Psoas muscle (tissue), 7 donors: ENCODE measurements at regions not wholly inside any gene's neighbourhood (a gene's known extent, or its start where the extent isn't known, plus 50 kb on each side); places are given as distances from the start of the nearest gene placed in this dataset.

Experiments used
- ATAC-seq, 4 donors: fragments of 200-7000 bp; cut with Tn5 transposase; one replicate each; pipeline ENCODE4 v1.9.1; 2020; ENCODE audit warnings: moderate library complexity in 3 of 4, mild to moderate bottlenecking in 2 of 4
- DNase-seq, 2 donors: peaks; one replicate each; pipeline ENCODE4 v3.0.0-alpha.2; 2020
- H3K27ac ChIP-seq: fragments of 200-600 bp; one replicate; pipeline ENCODE4 v1.8.0; 2022
- H3K27me3 ChIP-seq, 3 donors: fragments of 200-600 bp in 1 of 3; one replicate each; pipeline versions ENCODE4 v1.6.1 to v1.8.0; 2013 to 2022; ENCODE audit warnings: low read length in 2 of 3, mild to moderate bottlenecking in 2 of 3, moderate library complexity in 1 of 3; ENCODE audit not compliant: insufficient read depth in 3 of 3
- H3K36me3 ChIP-seq, 2 donors: fragments of 200-600 bp in 1 of 2; one replicate each; pipeline versions ENCODE4 v1.6.1 to v1.8.0; 2013 to 2022; ENCODE audit warnings: low read depth in 1 of 2, mild to moderate bottlenecking in 1 of 2, moderate library complexity in 1 of 2; ENCODE audit not compliant: insufficient read depth in 1 of 2
- H3K4me1 ChIP-seq: fragments of 200-600 bp; one replicate; pipeline ENCODE4 v1.8.0; 2022
- H3K4me3 ChIP-seq: fragments of 200-600 bp; one replicate; pipeline ENCODE4 v1.8.0; 2022; ENCODE audit warnings: mild to moderate bottlenecking
- H3K9me3 ChIP-seq: fragments of 200-600 bp; one replicate; pipeline ENCODE4 v1.8.0; 2022
- WGBS, 3 donors: extraction: QIAGEN DNeasy Blood & Tissue Kit; methylation state at CpG; one replicate each; pipeline versions ENCODE4 v1.1.6 to v1.1.7; 2013; 5-methylcytosine and 5-hydroxymethylcytosine counted together
- intact Hi-C, 2 donors: fragments of 100-400 bp; cut with DNase I; formaldehyde crosslinking; loops; one replicate each; pipeline versions ENCODE4 v1.11.0 to v1.14.2; 2022
- TF ChIP-seq, protein P1 (sequence below): fragments of 200-600 bp; IDR thresholded peaks from one replicate; pipeline ENCODE4 v1.8.0; 2022; ENCODE audit warnings: antibody characterized with exemption
- donor health status: healthy with polysubstance abuse.
- donor health status: DM: no; HTN: no; CAD: no; lungs with moderate emphysema.
- donor health status: Bipolar disorder and iron deficiency.
- donor health status: healthy.
- donor health status: DM: yes; HTN: yes; CAD: no.
- donor health status: DM: no; HTN: no; CAD: no.
- donor health status: DM: yes; HTN: yes; CAD: no.

DNA sequence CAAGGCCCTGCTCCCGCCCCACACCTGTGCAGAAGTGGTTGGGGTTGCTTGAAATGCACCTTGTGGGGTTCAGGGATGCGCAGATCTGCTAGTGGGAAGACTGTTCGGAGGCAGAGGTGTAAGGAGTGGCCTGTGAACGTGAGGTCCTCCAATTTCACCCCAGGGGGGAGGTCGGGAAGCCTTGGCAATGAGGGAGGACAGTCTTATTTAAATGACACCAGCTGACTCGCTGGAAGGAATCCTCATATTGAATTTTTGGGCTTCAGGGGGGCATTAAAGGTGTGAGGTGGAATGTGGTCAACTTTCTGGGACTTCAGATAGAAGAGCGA is 218.8 kb upstream of the CELF2 start:
- H3K27me3 ChIP-seq = no peaks in the 10 kb centered on the region
- DNase-seq (no peak), ATAC-seq (no peak)
- H3K4me1 ChIP-seq = peaks cover 8% of the 10 kb centered on the region
- H3K36me3 ChIP-seq = no peaks in the 10 kb centered on the region
- H3K27ac ChIP-seq = peak overlapping the region; percentile 53
- intact Hi-C loops = loop anchor here in 1 of 2 donors (10.0 kb wide), 1 partner anchor 86 kb away; no protein-coding TSS in a partner anchor
- H3K4me3 ChIP-seq = peak overlapping the region; percentile 29
- TF ChIP-seq, protein P1, sequence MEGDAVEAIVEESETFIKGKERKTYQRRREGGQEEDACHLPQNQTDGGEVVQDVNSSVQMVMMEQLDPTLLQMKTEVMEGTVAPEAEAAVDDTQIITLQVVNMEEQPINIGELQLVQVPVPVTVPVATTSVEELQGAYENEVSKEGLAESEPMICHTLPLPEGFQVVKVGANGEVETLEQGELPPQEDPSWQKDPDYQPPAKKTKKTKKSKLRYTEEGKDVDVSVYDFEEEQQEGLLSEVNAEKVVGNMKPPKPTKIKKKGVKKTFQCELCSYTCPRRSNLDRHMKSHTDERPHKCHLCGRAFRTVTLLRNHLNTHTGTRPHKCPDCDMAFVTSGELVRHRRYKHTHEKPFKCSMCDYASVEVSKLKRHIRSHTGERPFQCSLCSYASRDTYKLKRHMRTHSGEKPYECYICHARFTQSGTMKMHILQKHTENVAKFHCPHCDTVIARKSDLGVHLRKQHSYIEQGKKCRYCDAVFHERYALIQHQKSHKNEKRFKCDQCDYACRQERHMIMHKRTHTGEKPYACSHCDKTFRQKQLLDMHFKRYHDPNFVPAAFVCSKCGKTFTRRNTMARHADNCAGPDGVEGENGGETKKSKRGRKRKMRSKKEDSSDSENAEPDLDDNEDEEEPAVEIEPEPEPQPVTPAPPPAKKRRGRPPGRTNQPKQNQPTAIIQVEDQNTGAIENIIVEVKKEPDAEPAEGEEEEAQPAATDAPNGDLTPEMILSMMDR = no peak
- 65 to 83% (median 70%) methylated on average over 7 of the region's 7 CpGs for WGBS, 3 donors
- no peaks in the 10 kb centered on the region for H3K9me3 ChIP-seq

DNA sequence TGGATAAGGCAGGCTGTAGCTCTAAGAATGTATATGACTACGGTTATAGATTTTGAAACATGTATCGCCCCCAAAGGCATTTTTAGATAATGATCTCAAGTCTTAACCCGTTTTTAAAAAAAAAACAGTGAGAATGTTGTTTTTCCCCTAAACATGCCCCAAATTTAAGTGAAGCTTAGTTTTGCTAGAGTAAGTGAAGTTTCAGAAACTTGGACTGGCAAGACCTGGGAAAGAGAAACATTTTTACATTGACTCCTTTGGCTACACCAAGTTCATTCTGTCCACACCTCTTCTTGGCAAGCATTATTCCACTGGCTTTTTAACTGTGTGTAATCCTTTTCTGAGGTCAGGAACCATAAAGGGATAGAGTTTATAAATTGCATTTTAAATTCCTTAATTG is 216.7 kb upstream of the CELF2 start:
- 87 to 93% (median 87%) methylated on average over 3 of the region's 3 CpGs for WGBS, 3 donors
- H3K27me3 ChIP-seq = no peaks in the 10 kb centered on the region
- TF ChIP-seq, protein P1 = no peak
- no peak for DNase-seq
- no peak for ATAC-seq
- H3K4me1 ChIP-seq = peaks cover 8% of the 10 kb centered on the region
- H3K36me3 ChIP-seq = no peaks in the 10 kb centered on the region
- intact Hi-C loops = no loop called here
- H3K4me3 ChIP-seq = no peak overlapping the region
- H3K9me3 ChIP-seq = no peaks in the 10 kb centered on the region
- no peak overlapping the region for H3K27ac ChIP-seq

DNA sequence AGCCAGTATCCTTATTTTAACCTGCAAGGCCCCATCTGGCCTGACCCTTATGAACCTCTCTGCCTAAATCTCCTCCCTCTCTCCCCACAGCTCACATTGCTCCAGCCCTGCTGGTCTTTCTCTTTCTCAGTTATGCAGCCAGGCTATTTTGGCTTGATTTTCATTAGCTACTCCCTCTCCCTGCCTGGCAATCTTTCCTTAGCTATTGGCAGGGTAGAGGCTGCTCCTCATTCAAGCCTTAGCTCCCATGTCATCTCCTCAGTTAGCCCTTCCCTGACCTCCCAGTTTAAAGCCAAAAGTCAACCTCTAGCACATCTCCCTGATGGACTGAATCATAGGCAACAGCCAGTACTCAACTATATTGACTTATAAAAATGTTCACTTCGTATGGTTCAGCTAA is 214.4 kb upstream of the CELF2 start:
- no peak overlapping the region for H3K27ac ChIP-seq
- no peaks in the 10 kb centered on the region for H3K27me3 ChIP-seq
- intact Hi-C loops = no loop called here

DNA sequence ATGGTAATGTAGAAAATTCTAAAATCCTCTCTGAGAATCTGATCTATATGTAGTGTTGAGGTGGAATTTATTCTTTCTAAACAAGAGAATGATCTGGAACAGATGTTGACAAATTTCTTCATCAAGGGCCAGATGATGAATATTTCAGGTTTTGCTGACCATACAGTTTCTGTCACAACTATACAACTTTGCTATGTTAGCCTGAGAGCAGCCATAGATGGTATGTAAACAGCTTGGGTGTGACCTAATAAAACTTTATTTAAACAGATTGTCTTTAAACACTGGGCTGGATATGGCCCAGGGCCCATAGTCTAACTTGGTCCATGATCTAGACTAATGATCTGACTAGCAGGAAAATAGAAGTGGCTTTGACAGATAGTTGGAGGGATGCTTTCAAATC is 213.6 kb upstream of the CELF2 start:
- H3K27me3 ChIP-seq = no peaks in the 10 kb centered on the region
- no peaks in the 10 kb centered on the region for H3K36me3 ChIP-seq
- no peaks in the 10 kb centered on the region for H3K9me3 ChIP-seq
- H3K4me1 ChIP-seq = no peaks in the 10 kb centered on the region
- no peak overlapping the region for H3K4me3 ChIP-seq
- TF ChIP-seq, protein P1 = no peak
- DNase-seq (no peak), ATAC-seq (no peak)
- intact Hi-C loops = no loop called here
- H3K27ac ChIP-seq = no peak overlapping the region

More for the DNA sequence above, 214.4 kb upstream of the CELF2 start:
- peak; percentile 60 to 75 (median 65) for ATAC-seq
- no peaks in the 10 kb centered on the region for H3K36me3 ChIP-seq
- WGBS, 3 donors = 21 to 24% (median 23%) methylated on average over 1 of the region's 1 CpG
- H3K4me1 ChIP-seq = no peaks in the 10 kb centered on the region
- TF ChIP-seq, protein P1 = no peak
- H3K9me3 ChIP-seq = no peaks in the 10 kb centered on the region
- no peak overlapping the region for H3K4me3 ChIP-seq
- no peak for DNase-seq

DNA sequence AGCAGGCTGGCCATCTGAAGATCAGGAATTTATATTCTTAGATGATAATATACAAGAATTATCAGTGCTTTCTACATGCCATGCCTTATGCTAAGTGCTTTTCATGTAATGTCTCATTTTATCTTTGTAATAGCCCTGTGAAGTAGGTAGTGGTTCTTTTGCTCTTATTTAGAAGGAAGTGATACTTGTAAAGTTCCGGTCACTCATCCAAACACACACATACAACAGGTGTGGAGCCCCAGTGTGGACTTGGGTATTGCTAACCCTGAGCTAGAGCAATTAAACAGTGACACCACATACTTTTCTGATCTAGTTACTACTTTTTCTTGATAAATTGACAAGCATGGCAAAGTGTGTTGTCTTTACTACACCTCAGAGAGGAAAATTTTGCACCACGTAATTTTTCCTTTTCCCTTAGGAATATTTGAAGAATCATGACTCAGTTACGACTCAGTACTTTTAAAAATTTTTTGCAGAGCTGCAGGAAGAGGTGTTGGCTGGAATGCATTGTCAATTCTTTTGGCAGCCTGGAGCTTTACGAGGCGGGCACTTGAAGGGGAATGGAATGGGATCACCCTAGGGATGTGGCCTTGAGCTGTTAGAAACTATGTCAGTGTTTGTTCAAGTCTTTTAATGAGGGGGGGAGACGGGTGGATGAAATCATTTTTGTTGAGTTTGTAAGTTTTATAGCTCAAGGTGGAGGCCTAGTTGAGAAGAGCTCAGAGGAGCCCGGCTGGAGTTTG is 212.5 kb upstream of the CELF2 start:
- ATAC-seq = peak in 1 of 4 donors; percentile 59
- TF ChIP-seq, protein P1 = no peak
- intact Hi-C loops = no loop called here
- no peak overlapping the region for H3K27ac ChIP-seq
- 61 to 69% (median 65%) methylated on average over 7 of the region's 7 CpGs for WGBS, 3 donors
- H3K4me1 ChIP-seq = no peaks in the 10 kb centered on the region
- H3K27me3 ChIP-seq = no peaks in the 10 kb centered on the region
- DNase-seq = no peak
- no peaks in the 10 kb centered on the region for H3K36me3 ChIP-seq
- H3K9me3 ChIP-seq = no peaks in the 10 kb centered on the region
- no peak overlapping the region for H3K4me3 ChIP-seq
